Endothelial cell of umbilical vein (primary cell): ENCODE measurements at regions not wholly inside any gene's neighbourhood (a gene's known extent, or its start where the extent isn't known, plus 50 kb on each side); places are given as distances from the start of the nearest gene placed in this dataset.

ENCODE experiments used
- BruUV-seq: library from RNA; stranded (reverse); fragments of 400-500 nt; replicated peaks from 2 replicates; lab custom pipeline; 2021; lab: Mats Ljungman, UMichigan
- CTCF ChIA-PET: fragments of 300-600, 350-600 bp; sonication (Branson Sonifier 250); formaldehyde crosslinking; loops from one replicate; lab custom pipeline; 2021; ENCODE audit warnings: antibody characterized with exemption, inconsistent platforms; lab: Charles Lee
- POLR2A ChIA-PET: fragments of 300-600, 350-600 bp; sonication (Branson Sonifier 250); formaldehyde crosslinking; loops from one replicate; lab custom pipeline; 2021; ENCODE audit warnings: antibody characterized with exemption, inconsistent platforms; lab: Charles Lee
- DNase-seq: peaks from one replicate; pipeline ENCODE4 v3.0.0-alpha.2; 2011; ENCODE audit warnings: low read depth, low spot score
- FAIRE-seq: peaks from 2 replicates; lab custom pipeline; 2011; peaks lifted over from hg19 to GRCh38; lab: Jason Lieb, UNC
- H2AFZ ChIP-seq: 2 replicates; pipeline ENCODE4 v1.6.0; 2012; ENCODE audit warnings: low read depth, low read length, control low read depth, inconsistent platforms
- H3K27ac ChIP-seq: 2 replicates; pipeline ENCODE4 v1.5.1; 2011; ENCODE audit warnings: low read depth, mild to moderate bottlenecking, control low read depth, low read length, moderate library complexity; ENCODE audit not compliant: insufficient read depth
- H3K27me3 ChIP-seq, 2 experiments: 2 replicates each; pipeline versions ENCODE4 v1.6.0 to v1.6.1; 2011; ENCODE audit warnings: low read length in 2 of 2, mixed read lengths in 1 of 2; ENCODE audit not compliant: control insufficient read depth in 2 of 2, insufficient read depth in 2 of 2
- H3K36me3 ChIP-seq, 2 experiments: 2 replicates in 1 of 2; 3 replicates in 1 of 2; pipeline ENCODE4 v1.5.1; 2011; ENCODE audit warnings: low read length in 2 of 2, mild to moderate bottlenecking in 1 of 2, moderate library complexity in 1 of 2; ENCODE audit not compliant: control insufficient read depth in 2 of 2, insufficient read depth in 2 of 2; ENCODE audit errors: extremely low read depth in 1 of 2
- H3K4me1 ChIP-seq: 3 replicates; pipeline ENCODE4 v1.5.1; 2011; ENCODE audit warnings: mild to moderate bottlenecking, low read length; ENCODE audit not compliant: control insufficient read depth, insufficient read depth; ENCODE audit errors: extremely low read depth
- H3K4me2 ChIP-seq: 2 replicates; pipeline ENCODE4 v1.6.1; 2011; ENCODE audit warnings: low read length, control low read depth, mixed read lengths; ENCODE audit not compliant: insufficient read depth
- H3K4me3 ChIP-seq, 3 experiments: fragments of 200-600 bp in 1 of 3; sonication (generic), shearing (Covaris generic) in 1 of 3; replicated peaks in 1 of 3; 2 replicates each; pipeline ENCODE4 v1.5.1; 2011 to 2016; ENCODE audit warnings: control low read depth in 3 of 3, low read length in 3 of 3, mild to moderate bottlenecking in 2 of 3, inconsistent platforms in 1 of 3, low read depth in 1 of 3, moderate library complexity in 1 of 3; ENCODE audit not compliant: insufficient read depth in 1 of 3
- H3K79me2 ChIP-seq: 2 replicates; pipeline ENCODE4 v1.6.0; 2012; ENCODE audit warnings: low read length, inconsistent platforms; ENCODE audit not compliant: control insufficient read depth, insufficient read depth
- H3K9ac ChIP-seq: replicated peaks from 2 replicates; pipeline ENCODE3; 2011; ENCODE audit warnings: low read length, control low read depth; ENCODE audit not compliant: insufficient read depth; ENCODE audit errors: extremely low read depth
- H3K9me1 ChIP-seq: replicated peaks from 3 replicates; pipeline ENCODE4 v1.6.0; 2011; ENCODE audit warnings: mild to moderate bottlenecking, low read length; ENCODE audit not compliant: control insufficient read depth, insufficient read depth; ENCODE audit errors: extremely low read depth
- H3K9me3 ChIP-seq: replicated peaks from 2 replicates; pipeline ENCODE4 v1.5.1; 2012; ENCODE audit warnings: low read length, inconsistent platforms; ENCODE audit not compliant: control insufficient read depth, insufficient read depth
- H4K20me1 ChIP-seq: replicated peaks from 2 replicates; pipeline ENCODE3; 2011; ENCODE audit warnings: mild to moderate bottlenecking, low read length; ENCODE audit not compliant: control insufficient read depth, insufficient read depth; ENCODE audit errors: extremely low read depth
- CTCF ChIP-seq, 2 donors: IDR thresholded peaks; 1 replicate in 1 of 2; 2 replicates in 1 of 2; pipeline ENCODE4 v1.5.1; 2011; ENCODE audit warnings: low read length in 2 of 2, mild to moderate bottlenecking in 2 of 2, moderate library complexity in 2 of 2, control low read depth in 1 of 2, inconsistent platforms in 1 of 2, low read depth in 1 of 2; ENCODE audit not compliant: insufficient read depth in 1 of 2; ENCODE audit errors: extremely low read depth in 1 of 2
- EZH2 ChIP-seq: IDR thresholded peaks from 2 replicates; pipeline ENCODE4 v1.6.1; 2012; ENCODE audit warnings: borderline replicate concordance, low read depth, mild to moderate bottlenecking, moderate library complexity, low read length, inconsistent platforms; ENCODE audit not compliant: severe bottlenecking
- FOS ChIP-seq: IDR thresholded peaks from 2 replicates; pipeline ENCODE4 v1.6.1; 2011; ENCODE audit warnings: mild to moderate bottlenecking, low read length, moderate library complexity, borderline replicate concordance; ENCODE audit not compliant: insufficient read depth
- GATA2 ChIP-seq: IDR thresholded peaks from 2 replicates; pipeline ENCODE4 v1.7.0; 2011; ENCODE audit warnings: low read depth, mild to moderate bottlenecking, moderate library complexity, mixed read lengths, low read length; ENCODE audit not compliant: insufficient read length, insufficient read depth
- JUN ChIP-seq: IDR thresholded peaks from 2 replicates; pipeline ENCODE4 v1.6.1; 2011; ENCODE audit warnings: borderline replicate concordance, low read depth; ENCODE audit not compliant: insufficient read length, insufficient read depth
- MAX ChIP-seq: IDR thresholded peaks from 2 replicates; pipeline ENCODE4 v1.6.1; 2011; ENCODE audit not compliant: insufficient read depth, insufficient read length
- MYC ChIP-seq: IDR thresholded peaks from one replicate; pipeline ENCODE4 v1.6.1; 2011; ENCODE audit warnings: mild to moderate bottlenecking, low read depth, low read length
- POLR2A ChIP-seq: IDR thresholded peaks from 2 replicates; pipeline ENCODE4 v1.6.1; 2012; ENCODE audit warnings: low read depth, mild to moderate bottlenecking, control low read depth, low read length
- POLR2AphosphoS5 ChIP-seq: IDR thresholded peaks from 2 replicates; pipeline ENCODE4 v1.6.1; 2012; ENCODE audit warnings: low read depth, mild to moderate bottlenecking, control low read depth, low read length, moderate library complexity; ENCODE audit not compliant: insufficient read depth
- dilution Hi-C: fragments of 300-500 bp; cut with MboI; formaldehyde crosslinking; loops from one replicate; pipeline ENCODE4 v1.15.0; 2019; ENCODE audit warnings: low sequenced_read_pairs; ENCODE audit not compliant: extremely low pct_ligation_motif_present
- intact Hi-C: fragments of 100-400 bp; cut with micrococcal nuclease; formaldehyde crosslinking; loops from one replicate; pipeline ENCODE4 v1.10.0; 2022

- ChIA-PET POLR2A (no interaction called here), CTCF (no interaction called here)
- no peaks in the 10 kb centered on the region for H3K79me2 ChIP-seq
- no peak overlapping the region for H2AFZ ChIP-seq
- FAIRE-seq (no peak), DNase-seq (no peak)
- no peaks in the 10 kb centered on the region for H3K36me3 ChIP-seq
- no peak overlapping the region for H3K4me2 ChIP-seq
- H3K4me3 ChIP-seq, result no peak overlapping the region
- intact Hi-C loops (loop anchor here (5.0 kb wide), 1 partner anchor 191 kb away; no protein-coding TSS in a partner anchor), dilution Hi-C loops (no loop called here)
- TF ChIP-seq FOS (no peak), GATA2 (no peak), POLR2A (no peak), CTCF (IDR thresholded peaks at IDR 0.05; ENCODE audit: extremely low read depth in 1 of 2, insufficient read depth in 1 of 2, low read depth in 1 of 2, low read length in 2 of 2) (no peak), MAX (no peak), JUN (no peak), EZH2 (no peak), POLR2AphosphoS5 (no peak), MYC (no peak)
- no peaks in the 10 kb centered on the region for H4K20me1 ChIP-seq
- no peaks in the 10 kb centered on the region for H3K9me1 ChIP-seq
- no peaks in the 10 kb centered on the region for H3K27me3 ChIP-seq
- BruUV-seq, result no TSS peak
- H3K27ac ChIP-seq, result no peak overlapping the region
- no peaks in the 10 kb centered on the region for H3K9me3 ChIP-seq
- H3K4me1 ChIP-seq, result peaks cover 19% of the 10 kb centered on the region
- H3K9ac ChIP-seq, result no peak overlapping the region
Observed at GRCh38 chr1:228835911-228836310, 100.6 kb downstream of the RHOU start.
